ENCODE measurements at regions not wholly inside any gene's neighbourhood (a gene's known extent, or its start where the extent isn't known, plus 50 kb on each side); places are given as distances from the start of the nearest gene placed in this dataset.

- DNase-seq: no peak
Measured at GRCh38 chr6:56863366-56863765, 91.5 kb upstream of the BEND6 start.

GRCh38 chr6:56862415-56863175 is 92.3 kb upstream of the BEND6 start:
- DNase-seq: no peak

- DNase-seq: no peak
Measured at GRCh38 chr6:56860475-56860874, 94.4 kb upstream of the BEND6 start.

GRCh38 chr6:56856036-56856580 is 98.8 kb upstream of the BEND6 start:
- DNase-seq: no peak

GRCh38 chr6:56854086-56854485 is 100.8 kb upstream of the BEND6 start:
- no peak for DNase-seq

GRCh38 chr6:56853541-56853940 is 101.4 kb upstream of the BEND6 start:
- DNase-seq: no peak

- DNase-seq: no peak
Measured at GRCh38 chr6:56852260-56853010, 102.5 kb upstream of the BEND6 start.

- peak; percentile 32 for DNase-seq
Measured at GRCh38 chr6:56851541-56852259, 103.2 kb upstream of the BEND6 start.

- DNase-seq: no peak
Measured at GRCh38 chr6:56851074-56851473, 103.8 kb upstream of the BEND6 start.

- DNase-seq: no peak
Measured at GRCh38 chr6:56850626-56851025, 104.3 kb upstream of the BEND6 start.

- DNase-seq: no peak
Measured at GRCh38 chr6:56849896-56850295, 105.0 kb upstream of the BEND6 start.

GRCh38 chr6:56848105-56848504 is 106.8 kb upstream of the BEND6 start:
- no peak for DNase-seq

- no peak for DNase-seq
Measured at GRCh38 chr6:56845032-56845431, 109.9 kb upstream of the BEND6 start.

- DNase-seq: peak; percentile 71
Measured at GRCh38 chr6:56843476-56844349, 111.2 kb upstream of the BEND6 start.

GRCh38 chr6:56842686-56843475 is 112.0 kb upstream of the BEND6 start:
- no peak for DNase-seq

GRCh38 chr6:56841751-56842150 is 113.2 kb upstream of the BEND6 start:
- DNase-seq: no peak

GRCh38 chr6:56841381-56841749 is 113.5 kb upstream of the BEND6 start:
- no peak for DNase-seq

- DNase-seq: no peak
Measured at GRCh38 chr6:56840467-56841380, 114.2 kb upstream of the BEND6 start.

GRCh38 chr6:56839533-56840183 is 115.2 kb upstream of the BEND6 start:
- DNase-seq: no peak

GRCh38 chr6:56838965-56839364 is 115.9 kb upstream of the BEND6 start:
- no peak for DNase-seq

Measured in stimulated activated CD8-positive, alpha-beta memory T cell treated with anti-CD3 and anti-CD28 coated beads, Interleukin-4, amount 100 ng/mL, for 48 hours (primary cell).